Lung (tissue), 11 donors: ENCODE measurements at regions not wholly inside any gene's neighbourhood (a gene's known extent, or its start where the extent isn't known, plus 50 kb on each side); places are given as distances from the start of the nearest gene placed in this dataset.

Source experiments
- ATAC-seq: fragments of 200-7000 bp; cut with Tn5 transposase; one replicate; pipeline ENCODE4 v1.9.1; 2020; ENCODE audit warnings: moderate number of reproducible peaks; ENCODE audit not compliant: insufficient read depth, low FRiP score
- DNase-seq, 3 donors: peaks; one replicate each; pipeline ENCODE4 v3.0.0-alpha.2; 2013 to 2017
- H3K27ac ChIP-seq, 2 donors: one replicate each; pipeline ENCODE4 v1.5.1; 2013; ENCODE audit warnings: mild to moderate bottlenecking in 2 of 2, moderate library complexity in 2 of 2, control low read depth in 1 of 2, inconsistent platforms in 1 of 2, low read depth in 1 of 2, low read length in 1 of 2
- H3K27me3 ChIP-seq, 3 donors: one replicate each; pipeline ENCODE4 v1.5.1; 2013; ENCODE audit warnings: low read length in 2 of 3; ENCODE audit not compliant: control insufficient read depth in 3 of 3, insufficient read depth in 3 of 3
- H3K36me3 ChIP-seq, 4 donors: one replicate each; pipeline ENCODE4 v1.5.1; 2013; ENCODE audit warnings: low read length in 4 of 4, mild to moderate bottlenecking in 1 of 4, moderate library complexity in 1 of 4; ENCODE audit not compliant: control insufficient read depth in 4 of 4, insufficient read depth in 4 of 4
- H3K4me1 ChIP-seq, 5 donors: one replicate each; pipeline ENCODE4 v1.5.1; 2013; ENCODE audit warnings: low read length in 5 of 5, mild to moderate bottlenecking in 2 of 5, moderate library complexity in 1 of 5; ENCODE audit not compliant: control insufficient read depth in 5 of 5, insufficient read depth in 5 of 5
- H3K4me3 ChIP-seq: one replicate; pipeline ENCODE4 v1.5.1; 2013; ENCODE audit warnings: mild to moderate bottlenecking, control low read depth, moderate library complexity
- H3K9ac ChIP-seq, 2 donors: one replicate each; pipeline ENCODE4 v1.5.1; 2013; ENCODE audit warnings: low read length in 2 of 2, control low read depth in 1 of 2; ENCODE audit not compliant: insufficient read depth in 1 of 2
- H3K9me3 ChIP-seq, 4 donors: one replicate each; pipeline ENCODE4 v1.5.1; 2013; ENCODE audit warnings: low read length in 3 of 4, mild to moderate bottlenecking in 1 of 4, moderate library complexity in 1 of 4; ENCODE audit not compliant: control insufficient read depth in 4 of 4, insufficient read depth in 3 of 4
- WGBS, 2 donors: extraction: QIAGEN DNeasy Blood & Tissue Kit; methylation state at CpG; one replicate each; pipeline ENCODE4 v1.1.7; 2013; 5-methylcytosine and 5-hydroxymethylcytosine counted together
- TF ChIP-seq, protein P1 (sequence below): IDR thresholded peaks from 2 replicates; pipeline ENCODE4 v1.5.1; 2012; ENCODE audit warnings: mild to moderate bottlenecking; ENCODE audit errors: control extremely low read depth, extremely low read depth
- donor health status: control.
- donor health status: control.
- donor health status: Bipolar disorder and iron deficiency.
- donor health status: healthy.
- donor health status: DM: yes; HTN: yes; CAD: no.

DNA sequence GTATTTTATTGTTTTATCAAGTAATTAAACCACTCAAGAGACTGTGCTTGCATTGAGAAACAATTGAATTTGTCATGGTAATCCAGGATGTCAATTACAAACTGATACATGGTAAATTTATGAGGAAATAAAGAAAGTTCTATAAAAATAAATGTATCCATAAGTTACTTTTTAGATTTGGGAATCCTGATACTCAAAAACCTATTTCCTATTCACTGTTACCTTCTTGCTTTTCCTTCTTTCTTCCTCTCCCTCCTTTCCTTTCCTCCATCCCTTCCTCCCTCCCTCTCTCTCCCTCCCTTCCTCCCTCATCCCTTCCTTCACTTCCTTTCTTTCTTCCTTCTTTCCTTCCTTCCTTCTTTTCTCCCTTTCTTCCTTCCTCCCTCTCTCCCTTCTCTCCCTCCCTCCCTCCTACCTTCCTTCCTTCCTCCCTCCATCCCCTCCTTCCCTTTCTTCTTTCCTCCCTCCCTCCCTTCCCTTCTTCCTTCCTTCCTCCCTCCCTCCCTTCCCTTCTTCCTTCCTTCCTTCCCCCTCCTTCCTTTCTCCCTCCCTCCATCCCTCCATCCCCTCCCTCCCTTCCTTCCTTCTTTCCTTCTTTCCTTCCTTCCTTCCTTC lies 1299.1 kb upstream of the ZEB2 start:
- no peak overlapping the region for H3K9ac ChIP-seq
- no peak for DNase-seq

DNA sequence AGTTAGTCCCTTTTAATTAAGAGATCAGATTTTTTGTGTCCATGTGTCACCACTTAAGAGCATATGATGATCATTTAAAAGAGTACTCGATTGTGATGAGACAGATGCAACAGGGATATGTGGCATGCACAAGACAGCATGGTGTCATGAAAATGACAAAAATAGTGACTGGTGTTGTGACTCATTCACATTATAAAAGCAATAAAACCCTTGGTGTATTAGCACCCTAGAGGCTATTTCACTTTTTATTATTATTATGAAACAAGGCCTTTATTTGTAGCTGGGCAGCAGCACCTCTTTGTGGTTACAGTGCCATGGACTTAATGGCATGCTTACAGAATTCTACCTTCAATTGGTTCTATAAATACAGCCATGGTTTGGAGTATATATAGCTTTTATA lies 1296.0 kb upstream of the ZEB2 start:
- Histone ChIP-seq H3K4me1 (peaks cover 0 to 16% (median 6%) of the 10 kb centered on the region in 5 donors), H3K9me3 (peaks cover 0 to 2% (median 0%) of the 10 kb centered on the region in 4 donors), H3K27me3 (no peaks in the 10 kb centered on the region), H3K27ac (no peak overlapping the region), H3K36me3 (no peaks in the 10 kb centered on the region), H3K4me3 (no peak overlapping the region), H3K9ac (no peak overlapping the region)
- TF ChIP-seq, protein P1, sequence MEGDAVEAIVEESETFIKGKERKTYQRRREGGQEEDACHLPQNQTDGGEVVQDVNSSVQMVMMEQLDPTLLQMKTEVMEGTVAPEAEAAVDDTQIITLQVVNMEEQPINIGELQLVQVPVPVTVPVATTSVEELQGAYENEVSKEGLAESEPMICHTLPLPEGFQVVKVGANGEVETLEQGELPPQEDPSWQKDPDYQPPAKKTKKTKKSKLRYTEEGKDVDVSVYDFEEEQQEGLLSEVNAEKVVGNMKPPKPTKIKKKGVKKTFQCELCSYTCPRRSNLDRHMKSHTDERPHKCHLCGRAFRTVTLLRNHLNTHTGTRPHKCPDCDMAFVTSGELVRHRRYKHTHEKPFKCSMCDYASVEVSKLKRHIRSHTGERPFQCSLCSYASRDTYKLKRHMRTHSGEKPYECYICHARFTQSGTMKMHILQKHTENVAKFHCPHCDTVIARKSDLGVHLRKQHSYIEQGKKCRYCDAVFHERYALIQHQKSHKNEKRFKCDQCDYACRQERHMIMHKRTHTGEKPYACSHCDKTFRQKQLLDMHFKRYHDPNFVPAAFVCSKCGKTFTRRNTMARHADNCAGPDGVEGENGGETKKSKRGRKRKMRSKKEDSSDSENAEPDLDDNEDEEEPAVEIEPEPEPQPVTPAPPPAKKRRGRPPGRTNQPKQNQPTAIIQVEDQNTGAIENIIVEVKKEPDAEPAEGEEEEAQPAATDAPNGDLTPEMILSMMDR, result no peak
- ATAC-seq (no peak), DNase-seq (no peak)
- WGBS, 2 donors, result 77 to 92% methylated on average over 1 of the region's 1 CpG

More for the DNA sequence above, 1299.1 kb upstream of the ZEB2 start:
- Histone ChIP-seq H3K27ac (no peak overlapping the region), H3K36me3 (no peaks in the 10 kb centered on the region), H3K27me3 (no peaks in the 10 kb centered on the region), H3K4me1 (no peaks in the 10 kb centered on the region), H3K4me3 (no peak overlapping the region), H3K9me3 (peaks cover 0 to 2% (median 0%) of the 10 kb centered on the region in 4 donors)
- TF ChIP-seq, protein P1, result no peak
- no peak for ATAC-seq

DNA sequence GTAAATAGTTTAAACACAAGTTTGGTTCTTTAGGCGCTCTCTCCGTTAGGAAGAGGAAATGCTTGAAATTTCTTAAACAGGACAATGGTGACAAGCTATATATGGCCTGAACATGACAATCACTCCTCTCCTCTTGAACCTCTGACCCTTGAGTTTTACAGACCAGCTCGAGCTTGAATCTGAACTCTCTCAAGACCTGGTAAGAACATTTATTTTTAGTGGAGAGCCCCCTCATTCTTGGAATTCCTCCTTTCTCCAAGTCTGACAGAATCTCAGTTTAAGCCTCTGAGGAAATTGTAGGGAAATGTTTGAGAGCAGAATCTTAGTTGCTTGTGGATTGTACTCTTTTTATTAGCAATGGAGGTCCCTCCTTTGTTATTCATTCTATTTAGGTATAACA lies 1293.6 kb upstream of the ZEB2 start:
- no peaks in the 10 kb centered on the region for H3K27me3 ChIP-seq
- no peaks in the 10 kb centered on the region for H3K9me3 ChIP-seq
- no peaks in the 10 kb centered on the region for H3K36me3 ChIP-seq
- no peak for ATAC-seq
- WGBS, 2 donors, result 34 to 51% methylated on average over 3 of the region's 3 CpGs
- TF ChIP-seq, protein P1, result no peak
- peak in 2 of 3 donors; percentile 29 to 34 for DNase-seq
- H3K4me1 ChIP-seq, result peaks cover 0 to 16% (median 6%) of the 10 kb centered on the region in 5 donors
- H3K27ac ChIP-seq, result no peak overlapping the region
- H3K4me3 ChIP-seq, result no peak overlapping the region
- no peak overlapping the region for H3K9ac ChIP-seq

DNA sequence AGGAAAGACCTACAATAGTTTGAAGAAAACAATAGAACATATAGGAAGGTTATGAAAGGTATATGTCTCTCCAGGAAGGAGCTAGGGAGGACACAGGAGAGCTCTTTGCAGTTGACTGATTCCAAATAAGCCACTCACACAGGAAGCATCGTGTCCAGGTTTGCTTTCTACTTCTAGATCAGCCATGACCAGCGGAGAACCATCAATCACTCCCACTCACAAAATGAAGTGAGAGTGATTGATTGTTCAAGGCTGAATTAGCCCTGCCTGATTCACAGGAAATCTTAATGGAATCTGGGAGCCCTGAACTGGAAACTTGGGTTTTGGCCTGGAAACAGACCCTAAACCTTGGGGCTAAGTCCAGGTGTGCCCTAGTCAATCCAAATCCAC lies 1292.2 kb upstream of the ZEB2 start:
- DNase-seq (peak in 1 of 3 donors; percentile 13), ATAC-seq (no peak)
- Histone ChIP-seq H3K27ac (peak overlapping the region in 1 of 2 donors; percentile 40), H3K36me3 (no peaks in the 10 kb centered on the region), H3K9ac (no peak overlapping the region), H3K4me1 (peaks cover 0 to 16% (median 6%) of the 10 kb centered on the region in 5 donors), H3K27me3 (no peaks in the 10 kb centered on the region), H3K9me3 (no peaks in the 10 kb centered on the region), H3K4me3 (no peak overlapping the region)
- 60 to 71% methylated on average over 2 of the region's 2 CpGs for WGBS, 2 donors
- TF ChIP-seq, protein P1, result no peak
